GM12892 (cell line): ENCODE measurements at regions not wholly inside any gene's neighbourhood (a gene's known extent, or its start where the extent isn't known, plus 50 kb on each side); places are given as distances from the start of the nearest gene placed in this dataset.

Experiments used
- DNase-seq: peaks from one replicate; pipeline ENCODE4 v3.0.0; 2011; ENCODE audit not compliant: insufficient read length
- FAIRE-seq: peaks from 2 replicates; lab custom pipeline; 2011; peaks lifted over from hg19 to GRCh38; lab: Jason Lieb, UNC
- POLR2A ChIP-seq: IDR thresholded peaks from 2 replicates; pipeline ENCODE4 v1.6.1; 2011; ENCODE audit warnings: low read depth, low read length, control low read depth
- POLR2AphosphoS5 ChIP-seq: IDR thresholded peaks from 2 replicates; pipeline ENCODE4 v1.6.1; 2011; ENCODE audit warnings: low read depth, low read length, control low read depth
- TAF1 ChIP-seq: IDR thresholded peaks from 2 replicates; pipeline ENCODE4 v1.6.1; 2011; ENCODE audit warnings: low read depth, mild to moderate bottlenecking, control low read depth, low read length, borderline replicate concordance

DNA sequence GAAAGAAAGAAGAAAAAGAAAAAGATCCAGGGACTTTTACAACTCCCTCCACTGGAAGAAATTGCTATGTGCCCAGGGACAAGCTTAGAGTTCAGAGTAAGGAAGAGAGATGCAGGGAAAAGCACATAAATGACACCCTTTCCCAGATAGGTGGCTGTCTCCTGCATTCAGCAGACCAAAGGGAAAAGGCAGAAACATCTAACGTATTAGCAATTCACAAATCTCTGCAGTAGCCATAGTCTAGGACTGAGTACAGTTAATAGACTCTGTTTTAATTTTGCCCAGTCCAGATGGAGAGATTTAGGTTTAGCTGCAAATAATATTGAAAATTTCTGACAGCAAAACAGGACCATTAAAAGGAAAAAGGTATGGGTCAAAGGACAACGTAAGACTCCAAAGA, 71.3 kb upstream of the TNFRSF21 start:
- TF ChIP-seq POLR2A (no peak), POLR2AphosphoS5 (no peak)

DNA sequence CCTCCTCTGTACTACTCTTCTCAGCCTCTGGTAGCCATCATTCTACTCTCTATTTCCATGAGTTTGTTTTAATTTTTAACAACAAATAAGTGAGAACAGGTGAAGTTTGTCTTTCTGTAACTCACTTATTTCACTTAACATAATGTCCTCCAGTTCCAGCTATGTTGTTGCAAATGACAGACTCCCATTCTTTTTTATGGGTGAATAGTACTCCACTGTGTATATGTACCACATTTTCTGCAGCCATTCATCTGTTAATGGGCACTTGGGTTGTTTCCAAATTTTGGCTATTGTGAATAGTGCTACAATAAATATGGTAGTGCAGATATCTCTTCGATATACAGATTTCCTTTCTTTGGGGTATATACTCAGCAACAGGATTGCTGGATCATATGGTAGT, 73.7 kb upstream of the TNFRSF21 start:
- no peak for DNase-seq
- TF ChIP-seq POLR2AphosphoS5 (no peak), TAF1 (no peak), POLR2A (no peak)
- FAIRE-seq = no peak

More for the DNA sequence above, 71.3 kb upstream of the TNFRSF21 start:
- no peak for DNase-seq
- FAIRE-seq = no peak

GRCh38 chr6:47391675-47392074, 82.0 kb upstream of the TNFRSF21 start:
- FAIRE-seq = no peak
- no peak for TF ChIP-seq TAF1
- DNase-seq = no peak

DNA sequence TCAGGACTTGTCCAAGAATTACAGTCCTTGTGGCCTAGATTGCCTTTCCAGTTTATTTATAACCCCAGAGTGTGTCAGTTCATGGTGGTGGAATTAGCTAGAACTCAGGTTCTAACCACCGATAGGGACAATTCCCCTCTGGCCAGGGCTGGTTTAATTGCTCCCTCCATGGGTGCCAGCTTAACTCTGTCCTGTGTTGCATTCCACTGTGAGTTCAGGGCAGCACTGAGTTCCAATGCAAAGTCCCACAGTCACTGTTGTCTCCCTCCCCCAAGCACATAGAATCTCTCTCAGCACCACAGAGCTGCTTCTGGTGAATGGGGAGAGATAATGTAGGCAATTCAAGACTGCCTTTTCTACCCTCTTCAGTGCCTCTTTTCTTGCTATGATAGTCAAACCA, 82.5 kb upstream of the TNFRSF21 start:
- TF ChIP-seq TAF1 (no peak), POLR2A (no peak), POLR2AphosphoS5 (no peak)
- FAIRE-seq (no peak), DNase-seq (no peak)

DNA sequence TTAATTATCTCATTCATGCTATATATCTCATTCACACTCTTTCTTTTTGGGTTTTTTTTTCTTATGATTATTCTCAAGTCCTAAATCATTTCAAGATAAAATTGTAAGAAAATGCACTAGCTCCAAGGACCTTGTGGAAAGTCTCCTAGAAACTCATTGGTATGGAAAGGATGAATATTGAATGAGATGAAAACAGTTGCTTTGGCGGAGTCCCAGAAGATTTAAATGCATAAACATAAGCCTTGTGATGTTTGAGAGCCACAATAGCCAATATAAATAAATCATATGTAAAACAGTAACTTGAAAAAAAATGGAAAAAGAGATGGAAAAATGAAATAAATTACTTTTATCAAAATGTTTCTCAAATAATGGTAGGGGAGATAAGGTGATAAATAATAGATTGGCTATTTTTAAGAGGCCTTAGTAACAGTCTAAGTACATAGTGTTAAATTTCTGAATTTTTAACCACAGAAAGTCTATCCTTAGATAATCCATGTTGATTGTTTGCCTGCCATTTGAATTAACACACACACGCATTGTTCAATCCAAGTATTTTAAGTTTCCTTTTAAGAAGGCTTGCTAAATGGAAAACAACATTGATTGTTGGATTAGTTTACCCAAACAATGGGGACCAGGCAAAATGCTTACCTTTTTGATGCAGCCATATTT, 81.1 kb upstream of the CD2AP start:
- no peak for DNase-seq
- TF ChIP-seq POLR2AphosphoS5 (no peak), POLR2A (no peak), TAF1 (no peak)
- FAIRE-seq = no peak

GRCh38 chr6:47400581-47400980, 77.0 kb upstream of the CD2AP start:
- TF ChIP-seq POLR2A (no peak), TAF1 (no peak), POLR2AphosphoS5 (no peak)
- no peak for FAIRE-seq
- DNase-seq = no peak

DNA sequence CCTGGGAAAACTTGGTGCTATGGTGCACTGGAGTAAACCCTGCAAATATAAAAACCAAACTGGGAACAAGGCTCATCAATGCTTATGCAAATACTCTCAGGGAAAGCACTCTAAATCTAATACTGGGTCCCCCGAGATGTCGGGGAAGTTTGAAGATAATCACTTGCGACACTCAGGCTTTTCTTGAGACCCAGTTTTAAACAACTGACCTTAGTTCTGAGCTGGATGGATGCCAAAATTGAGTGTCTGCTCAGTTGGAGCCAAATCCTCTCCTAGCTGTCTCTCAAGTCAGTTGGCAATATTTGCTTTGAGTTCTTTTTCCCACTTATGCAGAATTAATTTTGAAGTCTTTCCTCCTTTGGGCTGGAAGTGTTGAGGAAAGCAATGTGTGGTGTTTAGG, 75.5 kb upstream of the CD2AP start:
- DNase-seq (no peak), FAIRE-seq (no peak)
- no peak for TF ChIP-seq TAF1
- TF ChIP-seq POLR2A = no peak
- no peak for TF ChIP-seq POLR2AphosphoS5

GRCh38 chr6:47403056-47403455, 74.5 kb upstream of the CD2AP start:
- no peak for FAIRE-seq
- no peak for DNase-seq
- no peak for TF ChIP-seq POLR2AphosphoS5
- TF ChIP-seq POLR2A = no peak
- TF ChIP-seq TAF1 = no peak

GRCh38 chr6:47403801-47404200, 73.8 kb upstream of the CD2AP start:
- FAIRE-seq (no peak), DNase-seq (no peak)
- TF ChIP-seq POLR2AphosphoS5 (no peak), TAF1 (no peak), POLR2A (no peak)

DNA sequence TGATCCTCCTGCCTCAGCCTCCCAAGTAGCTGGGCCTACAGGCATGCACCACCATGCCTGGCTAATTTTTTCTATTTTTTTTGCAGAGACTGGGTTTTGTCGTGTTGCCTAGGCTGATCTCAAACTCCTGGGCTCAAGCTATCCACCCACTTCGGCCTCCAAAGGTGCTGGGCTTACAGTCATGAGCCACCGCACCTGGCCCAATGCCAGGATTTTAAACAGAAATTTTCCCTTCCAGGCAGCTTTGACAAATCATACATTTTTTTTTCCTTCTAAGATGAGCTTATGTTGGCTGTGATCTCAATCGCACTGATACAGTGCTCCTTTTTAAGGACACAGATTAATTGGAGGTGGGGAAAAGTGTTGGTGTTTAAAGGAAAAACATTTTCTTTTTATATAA, 73.2 kb upstream of the CD2AP start:
- FAIRE-seq (no peak), DNase-seq (no peak)
- TF ChIP-seq POLR2AphosphoS5 (no peak), POLR2A (no peak), TAF1 (no peak)

- no peak for DNase-seq
- FAIRE-seq = no peak
- TF ChIP-seq POLR2AphosphoS5 = no peak
- TF ChIP-seq TAF1 = no peak
- no peak for TF ChIP-seq POLR2A
Observed at GRCh38 chr6:47405273-47405672, 72.3 kb upstream of the CD2AP start.
